Keratinocyte (primary cell): ENCODE measurements at regions not wholly inside any gene's neighbourhood (a gene's known extent, or its start where the extent isn't known, plus 50 kb on each side); places are given as distances from the start of the nearest gene placed in this dataset.

Source experiments
- CTCF ChIP-seq, 3 experiments: IDR thresholded peaks in 1 of 3; conservative IDR thresholded peaks in 1 of 3; optimal IDR thresholded peaks in 1 of 3; 2 replicates in 2 of 3; 3 replicates in 1 of 3; pipeline versions ENCODE3 to v1.5.1; 2011; ENCODE audit warnings: low read length in 3 of 3, mild to moderate bottlenecking in 3 of 3, moderate library complexity in 2 of 3, control low read depth in 1 of 3, inconsistent platforms in 1 of 3; ENCODE audit not compliant: insufficient read depth in 2 of 3; ENCODE audit errors: extremely low read depth in 1 of 3
- EZH2 ChIP-seq: IDR thresholded peaks from one replicate; pipeline ENCODE4 v1.6.1; 2012; ENCODE audit warnings: inconsistent platforms, mild to moderate bottlenecking, low read length, moderate library complexity

GRCh38 chr19:28424077-28424476 lies 788.9 kb downstream of the UQCRFS1 start:
- TF ChIP-seq CTCF (optimal IDR thresholded peaks at IDR 0.05 in 1 of 3, IDR thresholded peaks at IDR 0.05 in 1 of 3, conservative IDR thresholded peaks at IDR 0.05 in 1 of 3; ENCODE audit: extremely low read depth in 1 of 3, insufficient read depth in 2 of 3, low read length in 3 of 3) (no peak), EZH2 (no peak)
